ENCODE measurements at regions not wholly inside any gene's neighbourhood (a gene's known extent, or its start where the extent isn't known, plus 50 kb on each side); places are given as distances from the start of the nearest gene placed in this dataset.

DNA sequence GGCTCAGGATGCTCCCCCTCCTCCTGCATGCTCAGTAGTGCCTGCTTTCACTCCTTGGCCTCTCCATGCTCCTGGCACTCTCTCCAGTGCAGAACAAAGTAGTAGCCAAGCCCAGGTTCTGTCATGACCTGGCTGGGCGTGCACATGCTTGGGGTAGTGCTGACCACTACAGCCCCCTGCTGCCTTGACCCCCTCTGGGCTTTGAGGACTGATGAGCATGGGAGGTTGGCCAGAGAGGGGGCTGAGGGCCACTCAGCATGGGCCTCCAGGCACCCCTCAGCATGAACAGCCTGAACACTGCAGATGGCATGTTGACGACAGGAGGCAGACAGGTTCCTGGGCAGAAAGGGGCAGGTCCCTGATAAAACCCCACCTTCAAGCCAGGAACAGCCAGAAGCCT is 935.7 kb upstream of the PRMT6 start:
- TF ChIP-seq ZFX (IDR thresholded peaks at IDR 0.05; ENCODE audit: borderline replicate concordance), result no peak
- TF ChIP-seq CTCF (IDR thresholded peaks at IDR 0.05), result no peak
- H3K27ac ChIP-seq, result no peak overlapping the region

DNA sequence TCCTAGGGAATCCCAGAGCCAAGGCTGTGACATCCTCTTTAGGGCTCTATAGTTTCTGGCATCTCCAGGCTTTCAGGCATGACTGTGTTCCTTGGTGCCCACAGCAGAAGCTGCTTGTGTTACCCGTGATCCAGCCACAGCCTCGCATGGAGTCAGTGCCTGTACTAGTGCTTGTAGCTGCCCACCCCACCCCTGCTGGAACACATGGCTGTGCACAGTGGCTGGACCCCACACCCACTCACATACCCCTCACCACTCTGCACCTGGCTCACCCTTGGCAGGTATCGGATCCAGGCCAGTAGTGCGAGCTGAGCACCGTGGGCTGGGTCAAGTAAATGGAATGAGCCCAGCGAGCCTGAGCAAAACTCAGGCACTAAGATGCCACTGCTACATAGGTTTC is 934.7 kb upstream of the PRMT6 start:
- no peak overlapping the region for H3K27ac ChIP-seq
- no peak for TF ChIP-seq CTCF (IDR thresholded peaks at IDR 0.05)
- TF ChIP-seq ZFX (IDR thresholded peaks at IDR 0.05; ENCODE audit: borderline replicate concordance), result no peak

- no peak for TF ChIP-seq CTCF (IDR thresholded peaks at IDR 0.05)
- TF ChIP-seq ZFX (IDR thresholded peaks at IDR 0.05; ENCODE audit: borderline replicate concordance), result no peak
These were observed 921.9 kb upstream of the PRMT6 start for GRCh38 chr1:106134561-106134960.

GRCh38 chr1:106173101-106173500 is 883.4 kb upstream of the PRMT6 start:
- H3K27ac ChIP-seq, result no peak overlapping the region
- TF ChIP-seq CTCF (IDR thresholded peaks at IDR 0.05) (no peak), ZFX (IDR thresholded peaks at IDR 0.05; ENCODE audit: borderline replicate concordance) (no peak)

More at GRCh38 chr1:106134561-106134960, 921.9 kb upstream of the PRMT6 start:
- no peak overlapping the region for H3K27ac ChIP-seq

DNA sequence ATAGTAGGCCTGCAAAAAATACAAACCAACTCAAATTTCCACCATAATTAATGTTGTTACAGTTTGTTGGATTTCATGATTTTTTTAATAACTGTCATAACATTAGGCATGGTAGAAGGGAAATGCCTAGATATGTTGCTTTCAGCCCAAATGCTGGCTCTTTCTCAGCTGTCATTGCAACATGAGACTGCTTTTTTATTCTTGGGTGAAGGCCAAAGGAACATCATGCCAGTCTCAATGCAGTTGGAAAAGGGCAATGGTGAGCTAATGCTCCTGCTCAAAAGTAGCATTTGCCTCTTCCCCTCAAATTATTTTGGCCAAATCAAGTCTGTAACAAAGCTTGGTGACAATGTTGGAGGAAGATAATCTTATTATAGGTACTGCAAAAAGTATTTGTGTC is 877.7 kb upstream of the PRMT6 start:
- H3K27ac ChIP-seq, result no peak overlapping the region
- TF ChIP-seq ZFX (IDR thresholded peaks at IDR 0.05; ENCODE audit: borderline replicate concordance) (no peak), CTCF (IDR thresholded peaks at IDR 0.05) (no peak)

DNA sequence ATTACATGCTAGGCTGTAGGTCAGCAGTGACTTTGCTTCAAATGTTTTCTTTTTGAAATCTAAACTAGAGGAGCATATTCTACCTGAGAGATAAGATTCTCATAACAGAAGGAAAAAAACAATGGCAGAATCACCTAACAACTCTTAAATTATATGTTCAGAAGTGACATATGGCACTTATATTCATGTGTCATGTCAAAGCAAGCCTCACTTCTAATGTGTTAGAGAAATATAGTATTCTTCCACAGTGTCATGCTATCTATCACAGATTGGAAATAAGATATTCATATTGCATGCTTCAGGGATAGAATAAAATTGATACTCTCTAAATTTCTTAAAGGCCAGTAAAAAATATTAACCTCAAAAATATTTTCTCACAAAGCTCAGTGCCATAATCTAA is 874.6 kb upstream of the PRMT6 start:
- TF ChIP-seq ZFX (IDR thresholded peaks at IDR 0.05; ENCODE audit: borderline replicate concordance) (no peak), CTCF (IDR thresholded peaks at IDR 0.05) (no peak)
- no peak overlapping the region for H3K27ac ChIP-seq

DNA sequence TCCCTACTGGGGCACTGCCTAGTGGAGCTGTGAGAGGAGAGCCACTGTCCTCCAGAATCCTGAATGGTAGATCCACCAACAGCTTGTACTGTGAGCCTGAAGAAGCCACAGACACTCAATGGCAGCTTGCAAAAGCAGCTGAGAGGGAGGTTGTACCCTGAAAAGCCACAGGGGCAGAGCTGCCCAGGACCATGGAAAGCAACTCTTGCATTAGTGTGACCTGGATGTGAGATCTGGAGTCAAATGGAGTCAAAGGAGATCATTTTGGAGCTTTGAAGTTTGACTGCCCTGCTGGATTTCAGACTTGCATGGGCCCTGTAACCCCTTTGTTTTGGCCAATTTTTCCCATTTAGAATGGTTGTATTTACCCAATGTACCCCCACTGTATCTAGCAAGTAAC is 871.4 kb upstream of the PRMT6 start:
- TF ChIP-seq ZFX (IDR thresholded peaks at IDR 0.05; ENCODE audit: borderline replicate concordance) (no peak), CTCF (IDR thresholded peaks at IDR 0.05) (no peak)
- H3K27ac ChIP-seq, result no peak overlapping the region
